ENCODE measurements at regions not wholly inside any gene's neighbourhood (a gene's known extent, or its start where the extent isn't known, plus 50 kb on each side); places are given as distances from the start of the nearest gene placed in this dataset.

DNA sequence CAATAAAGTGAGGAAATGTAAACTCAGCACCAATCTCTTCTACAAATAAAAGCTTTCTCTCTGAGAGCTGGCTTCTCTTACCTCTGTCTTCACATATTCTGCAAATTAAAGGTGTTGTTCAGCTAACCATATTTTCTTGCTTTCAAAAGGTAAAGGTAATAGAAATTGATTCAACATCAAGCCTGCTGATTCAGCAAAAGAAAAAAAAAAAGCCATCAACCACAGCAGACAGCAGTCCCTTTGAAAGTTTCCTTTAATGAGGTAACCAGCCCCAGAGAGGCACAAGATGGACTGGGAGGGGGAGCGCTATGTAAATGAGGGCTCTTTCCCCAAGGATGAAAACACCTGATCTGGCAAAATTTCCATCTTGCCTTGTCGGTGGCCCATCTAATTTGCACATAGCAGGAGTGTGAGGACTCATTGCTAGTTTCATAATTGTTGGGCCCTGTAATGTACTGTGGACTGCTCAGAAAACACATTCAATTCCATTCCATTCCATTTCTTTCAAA is 154.9 kb upstream of the SOX11 start:
- peak in 1 of 6 donors; percentile 47 for DNase-seq (ENCODE audit: low read depth in 4 of 6, low spot score in 6 of 6)
- Histone ChIP-seq H3K27me3 (ENCODE audit: control insufficient read depth, insufficient read depth, low read length) (no peaks in the 10 kb centered on the region), H3K27ac (ENCODE audit: low read depth, low read length) (no peak overlapping the region), H3K9me3 (ENCODE audit: control insufficient read depth, insufficient read depth, low read length) (no peaks in the 10 kb centered on the region), H3K4me3 (ENCODE audit: low read depth, low read length) (no peak overlapping the region), H3K4me1 (ENCODE audit: control insufficient read depth, insufficient read depth, low read length) (peaks cover 7% of the 10 kb centered on the region), H3K36me3 (ENCODE audit: control insufficient read depth, insufficient read depth, low read length) (no peaks in the 10 kb centered on the region)
- WGBS (ENCODE audit: insufficient coverage), result 100% methylated on average over 1 of the region's 2 CpGs

- no CpG with 5 or more reads among the region's 1 CpG for WGBS (ENCODE audit: insufficient coverage)
- DNase-seq (ENCODE audit: low read depth in 4 of 6, low spot score in 6 of 6), result no peak
- H3K4me3 ChIP-seq (ENCODE audit: low read depth, low read length), result no peak overlapping the region
- no peak overlapping the region for H3K27ac ChIP-seq (ENCODE audit: low read depth, low read length)
- H3K36me3 ChIP-seq (ENCODE audit: control insufficient read depth, insufficient read depth, low read length), result no peaks in the 10 kb centered on the region
- no peaks in the 10 kb centered on the region for H3K9me3 ChIP-seq (ENCODE audit: control insufficient read depth, insufficient read depth, low read length)
- H3K4me1 ChIP-seq (ENCODE audit: control insufficient read depth, insufficient read depth, low read length), result peaks cover 7% of the 10 kb centered on the region
- H3K27me3 ChIP-seq (ENCODE audit: control insufficient read depth, insufficient read depth, low read length), result no peaks in the 10 kb centered on the region
Measured at GRCh38 chr2:5538313-5538712, 153.9 kb upstream of the SOX11 start.

DNA sequence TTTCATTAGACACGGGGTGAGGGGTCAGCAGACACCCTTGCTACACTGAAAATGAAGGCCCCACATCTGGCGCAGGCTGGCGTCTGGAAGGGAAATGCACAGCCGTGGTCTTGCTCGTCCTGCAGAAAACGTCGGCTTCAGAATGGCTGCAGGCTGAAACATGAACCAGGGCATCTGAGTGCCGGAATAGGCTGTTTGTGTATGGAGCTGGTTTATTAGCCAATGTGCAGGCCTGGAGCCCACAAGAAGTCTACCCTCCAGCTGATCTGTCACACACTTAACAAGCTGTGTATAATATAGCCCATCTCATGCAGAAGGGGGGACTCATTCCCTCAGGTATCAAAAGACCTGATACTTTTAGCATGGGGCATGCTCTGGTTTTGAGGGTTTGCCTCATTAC is 153.4 kb upstream of the SOX11 start:
- 67% methylated on average over 7 of the region's 8 CpGs for WGBS (ENCODE audit: insufficient coverage)
- Histone ChIP-seq H3K27me3 (ENCODE audit: control insufficient read depth, insufficient read depth, low read length) (no peaks in the 10 kb centered on the region), H3K36me3 (ENCODE audit: control insufficient read depth, insufficient read depth, low read length) (no peaks in the 10 kb centered on the region), H3K27ac (ENCODE audit: low read depth, low read length) (no peak overlapping the region), H3K9me3 (ENCODE audit: control insufficient read depth, insufficient read depth, low read length) (no peaks in the 10 kb centered on the region), H3K4me3 (ENCODE audit: low read depth, low read length) (no peak overlapping the region), H3K4me1 (ENCODE audit: control insufficient read depth, insufficient read depth, low read length) (peaks cover 7% of the 10 kb centered on the region)
- DNase-seq (ENCODE audit: low read depth in 4 of 6, low spot score in 6 of 6), result peak in 1 of 6 donors; percentile 73

GRCh38 chr2:5539282-5540165 is 152.7 kb upstream of the SOX11 start:
- H3K9me3 ChIP-seq (ENCODE audit: control insufficient read depth, insufficient read depth, low read length), result peaks cover 2% of the 10 kb centered on the region
- 40% methylated on average over 14 of the region's 18 CpGs for WGBS (ENCODE audit: insufficient coverage)
- DNase-seq (ENCODE audit: low read depth in 4 of 6, low spot score in 6 of 6), result no peak
- H3K4me1 ChIP-seq (ENCODE audit: control insufficient read depth, insufficient read depth, low read length), result peaks cover 7% of the 10 kb centered on the region
- H3K27me3 ChIP-seq (ENCODE audit: control insufficient read depth, insufficient read depth, low read length), result no peaks in the 10 kb centered on the region
- H3K4me3 ChIP-seq (ENCODE audit: low read depth, low read length), result no peak overlapping the region
- H3K27ac ChIP-seq (ENCODE audit: low read depth, low read length), result no peak overlapping the region
- no peaks in the 10 kb centered on the region for H3K36me3 ChIP-seq (ENCODE audit: control insufficient read depth, insufficient read depth, low read length)

DNA sequence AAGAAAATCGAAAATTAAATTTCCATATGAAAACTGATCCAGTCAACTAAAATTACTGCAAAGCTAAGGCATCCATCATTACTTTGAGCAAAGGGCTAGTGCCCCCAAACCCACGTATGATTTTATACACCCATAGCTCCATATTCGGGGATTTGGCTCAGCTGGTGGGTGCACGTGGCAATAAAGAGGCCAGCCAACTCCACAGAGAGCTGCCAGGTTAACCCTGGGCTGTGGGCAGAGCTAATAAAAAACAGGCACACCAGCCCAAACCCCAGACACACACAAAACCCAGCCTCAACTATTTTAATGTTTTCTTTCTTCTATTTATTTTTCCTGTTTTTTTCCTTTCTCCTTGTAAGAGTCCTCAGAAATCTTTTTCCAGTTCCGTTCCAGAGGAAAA is 151.3 kb upstream of the SOX11 start:
- H3K27ac ChIP-seq (ENCODE audit: low read depth, low read length), result no peak overlapping the region
- H3K4me3 ChIP-seq (ENCODE audit: low read depth, low read length), result no peak overlapping the region
- WGBS (ENCODE audit: insufficient coverage), result 56% methylated on average over 3 of the region's 5 CpGs
- no peaks in the 10 kb centered on the region for H3K27me3 ChIP-seq (ENCODE audit: control insufficient read depth, insufficient read depth, low read length)
- no peaks in the 10 kb centered on the region for H3K36me3 ChIP-seq (ENCODE audit: control insufficient read depth, insufficient read depth, low read length)
- peaks cover 7% of the 10 kb centered on the region for H3K4me1 ChIP-seq (ENCODE audit: control insufficient read depth, insufficient read depth, low read length)
- peaks cover 3% of the 10 kb centered on the region for H3K9me3 ChIP-seq (ENCODE audit: control insufficient read depth, insufficient read depth, low read length)
- no peak for DNase-seq (ENCODE audit: low read depth in 4 of 6, low spot score in 6 of 6)

- DNase-seq (ENCODE audit: low read depth in 4 of 6, low spot score in 6 of 6), result no peak
- H3K9me3 ChIP-seq (ENCODE audit: control insufficient read depth, insufficient read depth, low read length), result peaks cover 3% of the 10 kb centered on the region
- 97% methylated on average over 5 of the region's 5 CpGs for WGBS (ENCODE audit: insufficient coverage)
- H3K36me3 ChIP-seq (ENCODE audit: control insufficient read depth, insufficient read depth, low read length), result no peaks in the 10 kb centered on the region
- H3K4me3 ChIP-seq (ENCODE audit: low read depth, low read length), result no peak overlapping the region
- H3K27ac ChIP-seq (ENCODE audit: low read depth, low read length), result no peak overlapping the region
- no peaks in the 10 kb centered on the region for H3K27me3 ChIP-seq (ENCODE audit: control insufficient read depth, insufficient read depth, low read length)
- peaks cover 7% of the 10 kb centered on the region for H3K4me1 ChIP-seq (ENCODE audit: control insufficient read depth, insufficient read depth, low read length)
Measured at GRCh38 chr2:5544205-5544786, 147.9 kb upstream of the SOX11 start.

- Histone ChIP-seq H3K27ac (ENCODE audit: low read depth, low read length) (no peak overlapping the region), H3K27me3 (ENCODE audit: control insufficient read depth, insufficient read depth, low read length) (no peaks in the 10 kb centered on the region), H3K36me3 (ENCODE audit: control insufficient read depth, insufficient read depth, low read length) (no peaks in the 10 kb centered on the region), H3K4me3 (ENCODE audit: low read depth, low read length) (no peak overlapping the region), H3K9me3 (ENCODE audit: control insufficient read depth, insufficient read depth, low read length) (peaks cover 3% of the 10 kb centered on the region), H3K4me1 (ENCODE audit: control insufficient read depth, insufficient read depth, low read length) (no peaks in the 10 kb centered on the region)
- no CpG with 5 or more reads among the region's 1 CpG for WGBS (ENCODE audit: insufficient coverage)
- DNase-seq (ENCODE audit: low read depth in 4 of 6, low spot score in 6 of 6), result no peak
Measured at GRCh38 chr2:5546181-5546580, 146.0 kb upstream of the SOX11 start.

GRCh38 chr2:5548991-5549715 is 143.0 kb upstream of the SOX11 start:
- peaks cover 3% of the 10 kb centered on the region for H3K9me3 ChIP-seq (ENCODE audit: control insufficient read depth, insufficient read depth, low read length)
- no peak overlapping the region for H3K4me3 ChIP-seq (ENCODE audit: low read depth, low read length)
- no peaks in the 10 kb centered on the region for H3K27me3 ChIP-seq (ENCODE audit: control insufficient read depth, insufficient read depth, low read length)
- 43% methylated on average over 5 of the region's 5 CpGs for WGBS (ENCODE audit: insufficient coverage)
- H3K36me3 ChIP-seq (ENCODE audit: control insufficient read depth, insufficient read depth, low read length), result no peaks in the 10 kb centered on the region
- no peak for DNase-seq (ENCODE audit: low read depth in 4 of 6, low spot score in 6 of 6)
- no peaks in the 10 kb centered on the region for H3K4me1 ChIP-seq (ENCODE audit: control insufficient read depth, insufficient read depth, low read length)
- no peak overlapping the region for H3K27ac ChIP-seq (ENCODE audit: low read depth, low read length)

GRCh38 chr2:5549771-5550170 is 142.4 kb upstream of the SOX11 start:
- Histone ChIP-seq H3K9me3 (ENCODE audit: control insufficient read depth, insufficient read depth, low read length) (no peaks in the 10 kb centered on the region), H3K27me3 (ENCODE audit: control insufficient read depth, insufficient read depth, low read length) (no peaks in the 10 kb centered on the region), H3K4me3 (ENCODE audit: low read depth, low read length) (no peak overlapping the region), H3K4me1 (ENCODE audit: control insufficient read depth, insufficient read depth, low read length) (no peaks in the 10 kb centered on the region), H3K27ac (ENCODE audit: low read depth, low read length) (no peak overlapping the region), H3K36me3 (ENCODE audit: control insufficient read depth, insufficient read depth, low read length) (no peaks in the 10 kb centered on the region)
- no peak for DNase-seq (ENCODE audit: low read depth in 4 of 6, low spot score in 6 of 6)
- WGBS (ENCODE audit: insufficient coverage), result 59% methylated on average over 2 of the region's 2 CpGs
